Activated CD4-positive, alpha-beta T cell treated with anti-CD3 and anti-CD28 coated beads for 4 hours (primary cell): ENCODE measurements at regions not wholly inside any gene's neighbourhood (a gene's known extent, or its start where the extent isn't known, plus 50 kb on each side); places are given as distances from the start of the nearest gene placed in this dataset.
"Not testable (repeated sequence)": the region's sequence is repeated elsewhere in the genome, so short reads cannot be mapped to it uniquely, and the experiment has no call there.

ENCODE experiments used
- DNase-seq, 2 donors: peaks; one replicate each; pipeline ENCODE4 v3.0.0-alpha.2; 2020

DNA sequence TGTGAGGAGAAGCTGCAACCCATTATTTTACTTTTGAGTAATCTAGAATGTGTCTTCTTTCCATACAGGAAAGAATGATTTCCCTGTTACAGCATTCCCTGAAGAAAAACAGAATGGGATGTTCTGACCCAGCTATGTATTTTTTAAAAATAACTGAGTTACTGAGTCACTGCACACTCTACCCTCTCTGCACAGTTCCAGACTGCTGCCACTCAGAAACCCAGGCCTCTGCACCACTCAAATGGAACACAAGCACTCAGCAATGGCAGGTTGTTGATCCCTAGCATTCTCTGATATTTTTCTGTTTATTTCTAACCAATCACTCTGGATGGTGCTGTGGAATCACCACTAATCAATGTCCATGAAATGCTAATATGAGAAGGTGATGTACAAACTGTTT, 1300.0 kb upstream of the FAM98A start:
- no peak for DNase-seq

DNA sequence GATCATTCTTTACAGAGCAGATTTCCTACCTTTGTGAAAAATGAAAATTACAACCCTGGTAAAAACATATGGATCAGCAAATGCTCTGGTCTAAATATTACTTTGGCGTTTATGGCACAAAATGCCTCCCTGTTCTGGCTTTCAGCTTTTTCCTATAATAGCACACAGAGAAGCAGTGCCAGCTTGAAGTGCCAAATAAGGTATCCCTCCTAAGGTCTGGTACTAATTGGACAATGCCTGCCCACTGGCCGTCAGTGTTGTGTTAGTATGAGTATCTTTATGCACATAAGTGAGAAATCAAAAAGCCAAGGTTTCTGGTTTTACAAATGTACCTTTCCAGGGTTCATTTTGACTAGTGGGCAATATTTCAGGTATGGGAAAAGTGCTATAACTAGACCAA, 1293.7 kb upstream of the FAM98A start:
- DNase-seq, result no peak

DNA sequence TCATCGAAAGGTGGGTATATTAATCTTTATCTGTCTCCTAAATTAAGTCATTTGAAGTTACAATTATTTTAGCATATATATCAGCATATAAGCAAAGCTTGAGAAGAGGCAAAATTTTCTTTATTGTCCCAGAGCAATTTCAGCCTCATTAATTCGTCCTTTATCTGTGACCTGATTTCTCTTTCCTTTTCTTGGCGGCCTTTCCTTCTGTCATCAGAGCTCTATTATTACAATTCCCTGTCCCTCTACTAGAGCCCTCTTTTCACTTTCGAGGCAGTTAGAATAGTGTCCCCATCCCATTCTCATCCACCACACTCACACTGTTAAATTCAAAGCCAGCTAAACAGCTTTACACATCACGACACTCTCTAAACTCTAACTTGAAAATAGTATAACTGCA, 1293.2 kb upstream of the FAM98A start:
- no peak for DNase-seq

DNA sequence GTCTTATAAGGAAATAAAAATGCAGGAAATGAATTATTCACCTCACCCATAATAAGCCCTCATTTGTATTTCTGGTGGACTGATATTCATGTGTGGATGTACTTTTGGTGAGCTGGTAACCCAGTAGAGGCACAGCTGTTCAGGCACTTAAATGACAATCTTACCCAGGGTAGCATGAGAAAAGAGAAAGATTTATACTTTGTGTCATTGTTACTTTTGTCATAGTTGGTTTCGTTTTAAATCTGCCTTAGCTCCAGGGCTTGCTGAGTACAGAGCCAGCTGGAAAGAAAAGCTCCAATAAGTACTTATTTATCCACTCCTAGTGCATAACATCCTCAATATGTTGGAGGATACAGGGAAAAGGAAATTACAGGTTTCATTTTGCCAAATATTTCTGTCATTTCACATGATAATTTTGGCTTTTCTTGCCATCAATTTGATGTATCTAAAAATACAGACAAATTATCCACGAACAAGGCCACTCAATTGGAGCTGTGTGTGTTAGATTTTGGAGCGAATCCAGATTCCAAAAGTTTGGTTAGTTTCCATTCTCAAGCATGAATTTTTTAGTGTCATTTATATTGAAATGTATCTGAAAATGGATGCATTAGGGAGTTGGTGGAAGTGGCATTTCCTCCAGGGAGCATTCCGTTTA, 1276.1 kb upstream of the FAM98A start:
- no peak for DNase-seq

DNA sequence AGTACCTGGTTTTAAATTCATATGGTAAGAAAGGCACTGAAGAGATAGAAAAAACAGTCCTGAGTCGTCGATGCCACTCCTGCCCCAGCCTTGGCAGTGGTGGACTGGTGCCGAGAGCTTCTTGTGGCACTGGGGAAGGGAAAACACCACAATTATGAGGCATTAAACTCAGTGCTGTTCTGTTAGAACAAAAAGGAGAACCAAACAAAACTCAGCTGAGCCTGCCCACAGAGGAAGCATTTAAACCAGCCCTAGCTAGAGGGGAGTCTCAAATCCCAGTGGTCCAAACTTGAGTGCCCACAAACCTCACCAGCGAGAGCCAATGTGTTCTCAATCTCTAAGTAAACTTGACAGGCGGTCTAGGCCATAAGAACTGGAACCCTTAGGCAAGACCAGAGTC, 1254.5 kb upstream of the FAM98A start:
- no peak for DNase-seq

DNA sequence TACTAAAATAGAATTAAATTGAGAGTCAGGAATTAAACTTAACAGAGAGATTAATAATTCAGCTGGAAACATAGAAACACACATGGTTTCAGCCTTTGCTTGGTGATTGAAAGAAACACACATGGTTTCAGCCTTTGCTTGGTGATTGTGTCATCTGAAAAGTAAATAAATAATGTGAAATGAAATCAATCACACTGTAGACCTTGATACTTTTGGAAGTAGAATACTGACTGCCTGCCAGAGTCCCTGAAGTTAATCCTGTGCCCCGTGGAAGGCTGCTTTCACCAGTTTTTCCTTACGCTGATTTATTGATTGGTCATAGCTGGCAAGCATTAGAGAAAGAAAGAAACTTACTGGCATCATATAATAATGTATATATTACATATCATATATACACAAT, 1252.7 kb upstream of the FAM98A start:
- no peak for DNase-seq

DNA sequence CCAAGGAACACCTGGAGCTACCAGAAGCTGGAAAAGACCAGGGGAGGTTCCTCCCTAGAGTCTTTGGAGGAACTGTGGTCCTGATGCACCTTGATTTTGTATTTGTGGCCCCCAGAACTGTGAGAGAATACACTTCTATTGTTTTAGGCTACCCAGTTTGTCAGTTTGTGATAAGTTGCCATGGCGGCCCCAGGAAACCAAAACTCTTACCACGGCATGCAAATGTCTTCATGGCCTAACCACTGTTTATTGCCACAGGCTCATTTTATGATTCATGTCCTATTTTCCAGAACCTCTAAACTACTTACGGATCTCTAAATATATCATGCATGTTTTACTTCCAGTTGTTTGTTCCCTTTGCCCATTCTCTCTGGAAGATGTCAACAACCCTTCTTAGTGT, 1250.7 kb upstream of the FAM98A start:
- DNase-seq, result no peak

DNA sequence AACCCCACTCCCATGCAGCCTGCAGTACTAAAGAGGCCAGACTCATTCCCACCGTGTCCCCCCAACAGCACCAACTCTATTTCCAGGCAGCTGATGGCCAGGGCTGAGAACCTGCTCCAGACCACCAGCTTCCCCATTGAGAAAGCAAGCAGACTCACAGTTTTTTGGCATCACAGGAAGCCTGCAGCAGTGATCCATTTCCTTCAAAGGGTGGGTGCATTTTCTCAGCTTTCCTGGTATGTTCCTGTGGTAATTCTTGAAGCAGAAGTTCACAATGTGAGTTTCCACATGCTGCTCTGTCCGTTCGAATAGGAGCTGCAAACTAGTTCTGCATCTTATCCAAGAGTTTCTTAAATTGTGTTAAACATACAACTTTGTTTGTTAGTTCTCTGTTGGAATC, 1249.6 kb upstream of the FAM98A start:
- no peak for DNase-seq

DNA sequence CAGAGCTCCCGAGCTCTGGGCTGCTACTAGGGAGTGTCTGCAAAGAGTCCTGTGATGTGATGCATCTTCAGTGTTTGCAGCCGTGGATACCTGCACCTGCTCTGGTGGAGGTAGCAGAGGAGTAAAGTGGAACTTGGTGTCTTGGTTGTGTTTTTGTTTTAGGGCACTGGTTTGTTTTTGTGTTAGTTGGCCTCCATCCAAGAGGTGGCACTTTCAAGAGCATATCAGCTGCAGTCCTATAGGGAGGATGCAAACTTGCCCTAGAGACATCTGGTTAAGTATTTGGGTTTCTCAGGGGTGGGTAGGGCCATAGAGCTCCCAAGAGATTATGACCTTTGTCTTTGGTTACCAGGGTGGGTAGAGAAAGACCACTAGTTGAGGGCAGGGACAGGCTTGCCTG, 1249.0 kb upstream of the FAM98A start:
- DNase-seq, result no peak

DNA sequence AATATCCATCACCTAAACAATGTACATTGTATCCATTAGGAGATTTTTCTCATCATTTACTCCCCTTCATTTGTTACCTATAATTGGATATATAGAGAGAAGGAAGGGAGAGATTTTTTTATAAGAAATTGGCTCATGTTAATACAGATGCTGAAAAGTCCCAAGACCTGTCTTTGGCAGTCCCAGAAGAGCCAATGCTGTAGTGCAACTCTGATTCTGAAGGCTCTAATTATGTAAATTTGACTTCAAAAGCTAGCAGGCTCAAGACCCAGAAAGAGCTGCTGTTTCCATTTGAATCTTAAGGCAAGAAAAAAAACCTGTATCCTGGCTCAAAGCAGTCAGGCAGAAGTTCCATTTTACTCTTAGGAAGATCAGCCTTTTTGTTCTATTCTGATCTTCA, 1245.5 kb upstream of the FAM98A start:
- no peak for DNase-seq

DNA sequence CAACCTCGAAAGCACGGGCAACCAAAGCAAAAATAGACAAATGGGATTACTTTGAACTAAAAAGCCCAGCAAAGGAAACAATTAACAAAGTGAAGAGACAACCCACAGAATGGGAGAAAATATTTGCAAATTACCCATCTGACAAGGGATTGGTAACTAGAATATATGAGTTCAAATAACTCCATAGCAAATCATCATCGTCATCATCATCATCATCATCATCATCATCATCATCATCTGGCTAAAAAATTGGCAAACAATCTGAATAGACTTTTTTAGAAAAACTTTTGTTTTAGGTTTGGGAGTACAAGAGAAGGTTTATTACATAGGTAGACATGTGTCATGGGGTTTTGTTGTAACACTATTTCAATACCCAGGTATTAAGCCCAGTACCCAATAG, 1239.3 kb upstream of the FAM98A start:
- DNase-seq, result no peak

DNA sequence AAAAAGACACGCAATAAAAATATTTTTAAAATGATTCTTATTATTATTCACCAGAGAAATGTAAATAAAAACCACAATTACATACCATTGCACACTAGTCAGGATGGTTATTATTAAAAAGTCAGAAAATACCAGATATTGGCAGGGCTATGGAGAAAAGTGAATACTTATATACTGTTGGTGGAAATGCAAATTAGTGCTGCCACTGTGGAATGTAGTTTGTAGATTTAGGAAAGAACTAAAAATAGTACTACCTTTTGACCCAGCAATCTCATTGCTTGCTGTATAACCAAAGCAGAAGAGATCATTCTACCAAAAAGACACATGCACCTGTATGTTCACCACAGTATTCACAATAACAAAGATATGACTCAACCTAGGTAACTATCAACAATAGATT, 1237.3 kb upstream of the FAM98A start:
- no peak for DNase-seq

DNA sequence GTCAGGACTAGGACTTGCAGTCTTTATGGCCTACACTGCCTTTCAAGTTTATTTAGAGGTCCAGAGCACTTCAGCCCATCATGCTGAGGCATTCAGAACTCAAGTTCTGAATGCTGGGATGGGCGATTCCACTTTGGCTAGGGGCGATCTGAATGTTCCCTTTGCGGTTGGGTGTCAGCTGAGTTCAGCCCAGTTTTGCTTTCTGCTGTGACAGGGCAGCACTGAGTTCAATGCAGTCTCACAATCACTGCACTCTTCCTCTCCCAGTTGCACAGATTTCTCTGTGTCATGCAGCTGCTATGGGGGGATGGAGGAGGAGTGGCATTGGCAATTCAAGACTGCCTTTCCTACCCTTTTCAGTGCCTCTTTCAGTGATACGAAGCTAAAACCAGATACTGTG, 1232.0 kb upstream of the FAM98A start:
- no peak for DNase-seq

DNA sequence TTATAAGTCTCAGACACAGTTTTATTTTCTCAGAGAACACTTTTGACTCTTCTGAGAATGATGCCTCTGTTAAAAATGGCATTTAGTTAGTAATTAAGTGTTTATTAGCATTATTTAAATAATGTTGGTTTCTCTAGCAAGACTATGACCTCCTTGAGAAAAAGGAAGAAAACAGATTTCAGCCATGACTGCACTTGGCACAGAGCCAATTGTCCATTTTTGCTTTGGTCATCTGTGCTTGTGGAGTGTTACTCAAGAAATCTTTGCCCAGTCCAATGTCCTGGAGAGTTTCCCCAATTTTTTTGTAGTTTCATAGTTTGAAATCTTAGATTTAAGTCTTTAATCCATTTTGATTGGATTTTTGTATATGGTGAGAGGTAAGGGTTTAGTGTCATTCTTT, 1229.4 kb upstream of the FAM98A start:
- DNase-seq, result no peak

DNA sequence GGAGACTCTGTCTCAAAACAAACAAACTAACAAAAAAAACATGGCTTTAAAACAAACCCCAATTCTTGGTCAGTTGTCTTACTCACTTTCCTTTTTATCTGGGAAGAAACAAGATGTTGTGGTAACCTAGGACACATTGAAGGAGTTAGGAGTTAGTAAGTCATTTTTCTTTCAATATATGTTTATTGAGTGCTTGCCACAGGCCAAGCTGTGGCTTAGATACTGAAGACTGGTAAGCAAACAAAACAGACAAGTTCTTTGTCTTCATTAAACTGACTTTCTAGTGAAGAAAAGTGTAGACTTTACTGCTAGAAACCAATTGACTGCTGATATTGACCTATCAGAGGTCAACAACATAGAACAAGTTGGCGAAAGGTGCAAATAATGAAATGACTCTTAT, 1228.3 kb upstream of the FAM98A start:
- DNase-seq, result no peak

DNA sequence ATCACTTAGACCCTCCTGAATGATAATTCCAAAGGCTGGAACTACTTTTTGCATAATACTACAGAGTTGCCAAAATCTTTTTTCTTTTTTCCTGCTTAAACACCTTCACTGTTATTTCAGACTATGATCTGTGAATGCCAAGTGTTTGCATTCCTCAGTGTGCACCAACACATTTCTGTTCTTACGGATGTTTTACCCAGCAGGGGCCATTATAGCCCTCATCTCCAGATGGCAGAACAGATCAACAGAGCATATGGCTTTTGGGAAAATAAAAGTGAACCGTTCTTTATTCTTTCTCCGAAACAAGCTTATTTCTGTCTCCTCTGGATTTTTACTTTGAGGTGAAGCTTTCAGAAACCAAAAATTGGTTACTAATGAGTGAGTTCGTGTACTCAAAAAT, 1226.6 kb upstream of the FAM98A start:
- no peak for DNase-seq

DNA sequence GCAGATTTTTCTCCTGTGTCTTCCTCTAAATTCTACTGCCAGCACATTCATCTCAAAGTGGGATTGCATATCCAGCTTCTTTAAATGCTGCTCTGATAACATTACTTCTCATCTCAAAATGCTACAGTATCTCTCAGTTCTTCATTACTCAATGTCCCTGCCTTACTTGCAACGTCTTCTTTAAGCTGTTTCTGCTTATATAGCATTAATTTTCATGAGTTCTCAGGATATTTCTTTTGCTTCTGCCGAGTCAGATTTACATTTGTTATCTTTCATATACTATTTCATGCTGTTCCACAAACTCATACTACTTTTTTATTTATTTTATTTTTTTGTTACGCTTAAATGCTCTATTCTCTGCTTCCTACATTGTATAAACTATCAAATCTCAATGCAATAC, 1223.5 kb upstream of the FAM98A start:
- DNase-seq, result no peak

DNA sequence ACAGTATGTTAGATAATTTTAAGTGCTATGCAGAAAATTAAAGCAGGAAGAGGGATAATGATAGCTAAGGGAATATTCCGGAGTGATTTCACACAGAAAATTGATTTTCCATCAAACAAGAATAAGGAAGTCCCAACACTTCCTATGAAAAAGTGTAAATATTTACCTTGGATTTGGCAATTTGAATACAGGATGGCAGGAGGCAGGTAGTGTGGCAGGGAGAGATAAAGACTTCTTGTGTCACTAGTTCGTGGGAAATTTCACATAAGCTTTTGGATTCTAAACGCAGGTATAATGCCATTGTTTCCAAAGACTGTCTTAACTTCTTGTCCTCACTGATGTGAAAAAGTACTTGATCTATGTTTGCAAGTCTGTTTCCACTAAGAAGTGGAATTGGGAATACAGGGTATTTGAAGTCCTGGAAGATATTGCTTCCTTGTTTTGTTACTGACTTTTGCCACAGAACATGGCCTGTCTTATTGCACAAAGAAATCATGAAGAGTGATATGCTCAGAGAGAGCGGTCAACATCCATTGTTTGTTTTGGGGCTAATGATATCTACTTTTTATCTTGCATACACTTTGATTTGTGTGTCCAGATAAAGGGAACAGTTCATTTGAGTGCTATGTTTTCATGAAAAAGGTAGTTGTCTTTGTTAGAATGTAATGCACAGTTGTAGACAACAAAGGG, 1216.1 kb upstream of the FAM98A start:
- DNase-seq, result no peak

DNA sequence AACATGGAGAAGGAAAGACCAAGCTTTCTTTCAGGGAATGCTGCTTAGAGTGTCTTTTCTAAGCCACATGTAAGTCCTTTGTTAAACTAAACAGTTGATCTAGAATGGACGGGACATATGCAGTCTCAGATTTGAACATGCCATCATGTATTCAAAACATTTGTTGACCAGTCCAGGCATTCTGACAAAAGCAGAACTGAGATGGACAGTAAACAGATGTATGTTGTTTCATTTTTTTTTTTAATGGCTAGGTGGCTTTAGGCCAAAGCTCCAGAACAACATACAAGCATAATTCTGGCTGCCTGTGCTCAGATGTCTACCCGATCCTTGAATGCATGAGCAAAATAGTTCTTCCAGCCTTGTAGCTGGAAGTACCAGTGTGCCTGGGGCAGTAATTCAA, 1211.4 kb upstream of the FAM98A start:
- DNase-seq, result no peak

DNA sequence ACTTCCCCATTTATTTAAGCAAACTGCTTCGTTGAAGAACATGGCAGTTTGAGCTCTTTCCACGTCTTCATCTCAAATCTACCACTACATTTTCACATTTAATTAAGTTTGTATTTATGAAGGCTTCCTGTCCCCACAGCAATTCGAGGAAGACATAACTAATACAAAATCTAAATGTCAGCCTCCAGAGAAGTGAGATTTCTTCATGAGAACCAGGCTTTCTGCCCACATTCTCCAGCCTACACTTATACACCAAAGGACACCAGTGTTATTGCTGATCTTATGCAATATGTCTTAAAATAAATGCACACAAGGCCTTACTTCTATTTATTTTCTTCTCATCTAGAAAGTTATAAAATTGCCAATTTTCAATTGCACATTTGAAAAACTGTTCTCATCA, 1209.3 kb upstream of the FAM98A start:
- no peak for DNase-seq

DNA sequence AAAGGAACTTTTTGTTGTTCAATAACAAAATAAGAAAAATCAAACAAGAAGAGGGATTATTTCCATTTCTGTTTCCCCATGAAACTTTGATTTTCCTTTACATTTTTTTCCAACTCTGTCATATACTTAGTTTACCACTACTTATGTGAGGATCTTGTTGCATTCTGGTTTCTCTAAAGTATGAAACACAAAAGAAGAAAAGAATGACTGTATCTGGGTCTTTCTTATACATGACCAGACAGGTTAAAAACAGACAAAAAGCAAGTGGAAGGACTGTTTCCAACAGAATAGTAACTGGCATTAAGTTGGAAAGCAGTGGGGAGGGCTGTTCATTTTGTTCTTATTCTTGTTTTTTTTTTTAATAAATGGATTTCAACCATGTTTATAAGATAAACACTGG, 1207.8 kb upstream of the FAM98A start:
- no peak for DNase-seq

DNA sequence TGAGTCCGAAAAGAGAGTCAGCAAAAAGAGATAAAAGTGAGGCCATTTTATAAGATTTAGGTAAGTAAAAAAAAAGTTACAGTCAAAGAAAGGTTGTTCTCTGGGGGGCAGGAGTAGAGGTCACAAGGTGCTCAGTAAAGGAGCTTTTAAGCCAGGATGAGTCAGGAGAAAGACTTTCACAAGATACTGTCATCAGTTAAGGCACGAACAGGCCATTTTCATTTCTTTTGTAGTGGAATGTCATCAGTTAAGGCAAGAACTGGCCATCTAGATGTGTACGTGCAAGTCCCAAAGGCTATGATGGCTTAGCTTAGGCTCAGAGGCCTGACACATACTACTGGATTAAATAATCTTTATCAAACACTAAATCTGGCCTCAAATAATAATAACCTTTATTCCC, 1207.3 kb upstream of the FAM98A start:
- no peak for DNase-seq

DNA sequence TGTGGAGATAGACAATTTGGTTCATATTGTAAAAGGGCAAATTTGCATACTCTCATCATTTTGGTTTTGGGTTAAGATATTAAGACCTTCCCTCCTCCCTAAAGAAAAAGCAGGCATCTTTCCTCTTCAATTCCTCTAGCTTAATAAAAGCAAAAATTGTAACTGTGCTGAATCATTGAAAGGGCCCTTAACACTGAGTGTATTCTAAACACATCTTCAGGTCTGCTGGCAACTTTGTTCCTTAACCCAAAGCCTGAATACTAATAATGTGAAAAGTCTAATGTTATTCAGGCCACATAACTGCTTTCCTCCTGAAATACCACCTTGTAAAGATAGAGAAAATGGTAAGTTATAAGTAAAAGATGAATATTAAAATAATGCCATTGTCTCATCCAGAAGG, 1200.5 kb upstream of the FAM98A start:
- DNase-seq, result no peak

DNA sequence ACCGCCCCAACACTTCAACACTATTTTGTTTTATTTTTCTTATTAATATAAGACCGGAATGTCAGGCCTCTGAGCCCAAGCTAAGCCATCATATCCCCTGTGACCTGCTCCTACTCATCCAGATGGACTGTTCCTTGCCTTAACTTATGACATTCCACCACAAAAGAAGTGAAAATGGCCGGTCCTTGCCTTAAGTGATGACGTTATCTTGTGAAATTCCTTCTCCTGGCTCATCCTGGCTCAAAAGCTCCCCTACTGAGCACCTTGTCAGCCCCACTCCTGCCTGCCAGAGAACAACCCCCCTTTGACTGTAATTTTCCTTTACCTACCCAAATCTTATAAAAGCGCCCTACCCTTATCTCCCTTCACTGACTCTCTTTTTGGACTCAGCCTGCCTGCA, 1196.5 kb upstream of the FAM98A start:
- not testable (repeated sequence) for DNase-seq

DNA sequence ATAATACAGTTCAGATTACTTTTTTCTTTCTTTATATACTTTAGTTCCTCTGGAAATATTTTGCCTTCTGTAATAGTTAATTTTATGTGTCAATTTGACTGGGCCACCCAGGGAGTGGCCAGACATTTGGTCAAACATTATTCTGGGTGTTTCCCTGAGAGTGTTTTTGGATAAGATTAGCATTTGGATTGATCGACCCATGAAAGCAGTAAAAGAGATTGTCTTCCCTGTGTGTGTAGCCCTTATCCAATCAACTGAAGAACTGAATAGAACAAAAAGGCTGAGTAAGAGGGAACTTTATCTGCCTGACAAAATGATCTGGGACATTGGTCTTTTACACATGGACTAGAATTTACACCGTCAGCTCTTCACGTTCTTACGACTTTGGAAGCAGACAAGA, 1190.1 kb upstream of the FAM98A start:
- no peak for DNase-seq
